ENCODE measurements at regions not wholly inside any gene's neighbourhood (a gene's known extent, or its start where the extent isn't known, plus 50 kb on each side); places are given as distances from the start of the nearest gene placed in this dataset.

DNA sequence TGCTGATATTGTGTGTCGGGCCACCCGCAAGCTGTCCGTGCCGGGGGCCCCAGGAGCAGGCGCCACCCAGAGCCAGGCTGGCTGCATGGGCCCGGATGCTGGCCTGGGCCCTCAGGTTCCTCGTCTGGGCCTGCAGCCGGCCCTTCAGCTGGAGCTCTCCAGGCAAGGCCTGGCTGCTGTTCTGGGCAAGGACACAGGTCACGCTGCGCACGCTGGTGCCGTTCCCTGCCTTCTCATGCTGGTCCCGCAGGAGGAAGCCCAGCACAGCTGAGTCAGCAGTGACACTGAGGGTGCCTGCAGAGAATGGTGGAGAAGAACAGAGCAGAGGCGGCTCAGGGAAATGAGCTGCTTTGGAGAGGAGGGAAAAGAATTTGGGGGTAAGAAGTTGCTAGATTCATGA, 79.9 kb downstream of the RMI2 start:
- no peaks in the 10 kb centered on the region for H3K9me3 Mint-ChIP-seq
- H3K4me1 Mint-ChIP-seq (ENCODE audit: low read depth): peaks cover 3% of the 10 kb centered on the region
- H3K4me3 Mint-ChIP-seq: no peak overlapping the region
- H3K36me3 Mint-ChIP-seq (ENCODE audit: low read depth): no peaks in the 10 kb centered on the region
- H3K27ac Mint-ChIP-seq: no peak overlapping the region
- no peaks in the 10 kb centered on the region for H3K27me3 Mint-ChIP-seq (ENCODE audit: low read depth)

DNA sequence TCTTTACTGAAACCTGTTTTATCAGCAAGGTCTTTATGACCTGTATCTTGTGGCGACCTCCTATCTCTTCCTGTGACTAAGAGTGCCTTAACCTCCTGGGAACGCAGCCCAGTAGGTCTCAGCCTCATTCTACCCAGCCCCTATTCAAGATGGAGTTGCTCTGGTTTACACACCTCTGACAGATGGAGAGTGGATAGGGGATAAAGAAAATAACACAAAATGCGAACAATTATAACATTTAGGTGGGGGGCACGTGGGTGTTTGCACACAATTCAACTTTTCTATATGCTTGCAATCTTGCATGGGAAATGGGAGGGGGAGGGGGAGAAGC, 83.3 kb downstream of the RMI2 start:
- no peaks in the 10 kb centered on the region for H3K27me3 Mint-ChIP-seq (ENCODE audit: low read depth)
- no peak overlapping the region for H3K27ac Mint-ChIP-seq
- no peak overlapping the region for H3K4me3 Mint-ChIP-seq
- no peaks in the 10 kb centered on the region for H3K9me3 Mint-ChIP-seq
- H3K36me3 Mint-ChIP-seq (ENCODE audit: low read depth): no peaks in the 10 kb centered on the region
- no peaks in the 10 kb centered on the region for H3K4me1 Mint-ChIP-seq (ENCODE audit: low read depth)

DNA sequence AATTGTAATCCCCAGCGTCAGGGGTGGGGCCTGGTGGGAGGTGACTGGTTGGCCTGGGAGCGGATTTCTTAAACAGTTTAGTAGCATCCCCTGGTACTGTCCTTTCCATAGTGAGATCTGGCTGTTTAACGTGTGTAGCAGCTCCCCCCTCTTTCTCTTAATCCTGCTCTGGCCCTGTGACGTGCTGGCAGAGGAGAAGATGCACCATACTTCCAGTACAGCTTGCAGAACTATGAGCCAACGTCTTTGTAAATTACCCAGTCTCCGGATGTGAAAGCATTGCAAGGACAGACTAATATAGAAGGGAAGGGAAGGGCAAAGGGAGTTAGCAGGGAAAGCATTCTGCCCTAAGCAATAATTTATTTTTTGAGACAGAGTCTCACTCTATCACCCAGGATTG, 83.9 kb downstream of the RMI2 start:
- H3K27me3 Mint-ChIP-seq (ENCODE audit: low read depth): no peaks in the 10 kb centered on the region
- no peak overlapping the region for H3K4me3 Mint-ChIP-seq
- no peaks in the 10 kb centered on the region for H3K4me1 Mint-ChIP-seq (ENCODE audit: low read depth)
- H3K27ac Mint-ChIP-seq: no peak overlapping the region
- H3K9me3 Mint-ChIP-seq: no peaks in the 10 kb centered on the region
- no peaks in the 10 kb centered on the region for H3K36me3 Mint-ChIP-seq (ENCODE audit: low read depth)

DNA sequence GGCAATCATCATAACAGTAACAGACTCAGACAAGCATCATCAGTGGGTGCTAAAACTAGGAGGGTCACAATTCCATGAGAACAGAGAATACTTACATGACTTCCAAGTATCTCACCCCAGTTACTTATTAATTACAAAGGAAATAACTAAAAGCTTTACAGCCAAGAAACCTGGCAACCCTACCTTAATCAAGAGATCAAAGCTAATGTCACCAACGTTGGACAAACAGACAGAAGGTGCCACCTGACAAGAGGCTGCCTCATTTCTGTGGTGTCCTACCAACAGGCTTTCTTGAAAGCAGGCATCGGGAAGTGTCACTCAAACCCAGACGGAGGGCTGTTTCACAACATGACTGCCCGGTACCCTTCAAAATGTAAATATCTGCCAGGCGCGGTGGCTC, 84.6 kb downstream of the RMI2 start:
- H3K4me1 Mint-ChIP-seq (ENCODE audit: low read depth): no peaks in the 10 kb centered on the region
- H3K36me3 Mint-ChIP-seq (ENCODE audit: low read depth): no peaks in the 10 kb centered on the region
- H3K27ac Mint-ChIP-seq: no peak overlapping the region
- H3K27me3 Mint-ChIP-seq (ENCODE audit: low read depth): no peaks in the 10 kb centered on the region
- no peaks in the 10 kb centered on the region for H3K9me3 Mint-ChIP-seq
- no peak overlapping the region for H3K4me3 Mint-ChIP-seq

DNA sequence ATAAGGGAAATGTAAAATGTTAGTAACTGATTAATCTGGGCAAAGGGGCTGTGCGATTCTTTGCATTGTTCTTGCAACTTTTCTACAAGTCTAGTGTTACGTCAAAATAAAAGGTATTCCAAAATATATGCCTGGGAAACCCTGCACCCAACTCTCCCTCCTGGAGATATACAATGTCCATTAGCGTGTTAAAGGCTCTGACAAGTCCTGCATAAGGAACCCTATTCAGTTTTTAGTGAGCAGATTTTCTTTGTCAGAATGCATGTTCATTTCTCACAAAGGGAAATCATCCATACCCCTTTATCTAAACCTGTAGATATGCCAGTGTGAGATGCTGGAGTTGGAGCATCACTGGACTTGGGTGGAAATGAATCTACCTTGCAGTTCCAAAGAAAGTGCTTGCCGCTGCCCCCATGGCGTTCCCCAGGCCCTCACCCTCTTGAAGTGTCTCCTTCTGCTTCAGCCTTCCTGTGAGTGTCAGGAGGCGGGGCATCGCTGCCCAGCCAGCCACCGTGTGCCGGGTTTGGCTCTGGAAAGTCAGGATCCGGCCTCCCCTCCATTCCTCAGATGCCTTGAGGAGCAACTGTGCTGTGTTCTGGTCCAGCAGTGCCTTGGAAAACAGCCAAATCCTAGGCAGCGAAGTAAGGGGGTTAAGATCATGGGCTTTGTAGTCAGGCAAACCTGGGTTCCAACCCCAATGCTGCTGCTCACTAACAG, 85.5 kb downstream of the RMI2 start:
- Mint-ChIP-seq H3K4me1 (ENCODE audit: low read depth) (no peaks in the 10 kb centered on the region), H3K9me3 (no peaks in the 10 kb centered on the region), H3K36me3 (ENCODE audit: low read depth) (no peaks in the 10 kb centered on the region), H3K27me3 (ENCODE audit: low read depth) (no peaks in the 10 kb centered on the region), H3K4me3 (no peak overlapping the region), H3K27ac (no peak overlapping the region)

DNA sequence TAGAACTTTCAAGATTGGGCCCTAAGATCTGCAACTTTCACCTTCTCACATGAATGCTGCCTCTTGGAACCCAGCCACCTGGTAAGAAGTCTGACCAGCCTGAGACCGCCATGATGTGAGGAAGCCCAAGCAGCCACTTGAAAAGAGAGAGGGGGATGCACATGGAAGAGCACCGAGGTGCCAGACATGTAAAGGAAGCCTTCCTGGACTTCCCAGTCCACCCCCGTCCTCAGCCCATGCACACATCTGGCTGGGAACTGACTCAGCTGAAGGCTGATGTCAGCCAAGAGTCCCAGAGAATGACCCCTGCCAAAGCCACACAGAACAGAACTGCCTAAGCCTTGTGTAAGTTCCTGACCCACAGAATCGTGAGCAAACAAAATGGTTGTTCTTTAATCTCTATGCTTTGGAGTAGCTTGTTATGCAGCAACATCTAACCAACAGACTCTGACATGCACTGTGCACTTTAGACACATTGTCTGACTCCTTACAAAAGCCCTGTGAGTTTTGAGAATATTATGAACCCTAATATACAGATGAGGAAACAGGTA, 86.7 kb downstream of the RMI2 start:
- no peaks in the 10 kb centered on the region for H3K9me3 Mint-ChIP-seq
- no peaks in the 10 kb centered on the region for H3K4me1 Mint-ChIP-seq (ENCODE audit: low read depth)
- no peaks in the 10 kb centered on the region for H3K36me3 Mint-ChIP-seq (ENCODE audit: low read depth)
- no peak overlapping the region for H3K4me3 Mint-ChIP-seq
- no peak overlapping the region for H3K27ac Mint-ChIP-seq
- no peaks in the 10 kb centered on the region for H3K27me3 Mint-ChIP-seq (ENCODE audit: low read depth)

DNA sequence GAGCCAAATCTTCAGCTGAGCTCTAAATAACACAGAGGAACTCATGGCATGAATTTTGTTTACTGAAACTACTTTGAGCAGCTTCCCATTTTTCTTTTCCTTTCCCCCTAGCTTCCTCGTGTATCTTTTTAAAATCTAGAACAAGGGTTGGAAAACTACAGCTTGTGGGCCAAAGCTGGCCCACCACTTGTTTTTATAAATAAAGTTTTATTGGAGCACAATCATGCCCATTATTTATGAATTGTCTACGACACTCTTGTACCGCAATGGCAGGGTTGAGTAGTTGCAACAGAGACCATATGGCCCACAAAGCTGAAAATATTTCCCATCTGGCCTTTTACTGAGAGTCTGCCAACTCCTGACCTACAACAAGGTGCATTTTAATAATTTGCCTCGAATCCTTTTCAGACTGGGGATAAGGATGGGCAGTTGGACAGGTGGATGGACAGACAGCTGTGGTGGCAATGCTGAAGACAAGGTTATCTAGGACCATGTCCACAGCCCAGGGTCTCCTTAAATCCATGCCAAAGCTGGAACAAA, 87.7 kb downstream of the RMI2 start:
- no peak overlapping the region for H3K27ac Mint-ChIP-seq
- H3K27me3 Mint-ChIP-seq (ENCODE audit: low read depth): no peaks in the 10 kb centered on the region

DNA sequence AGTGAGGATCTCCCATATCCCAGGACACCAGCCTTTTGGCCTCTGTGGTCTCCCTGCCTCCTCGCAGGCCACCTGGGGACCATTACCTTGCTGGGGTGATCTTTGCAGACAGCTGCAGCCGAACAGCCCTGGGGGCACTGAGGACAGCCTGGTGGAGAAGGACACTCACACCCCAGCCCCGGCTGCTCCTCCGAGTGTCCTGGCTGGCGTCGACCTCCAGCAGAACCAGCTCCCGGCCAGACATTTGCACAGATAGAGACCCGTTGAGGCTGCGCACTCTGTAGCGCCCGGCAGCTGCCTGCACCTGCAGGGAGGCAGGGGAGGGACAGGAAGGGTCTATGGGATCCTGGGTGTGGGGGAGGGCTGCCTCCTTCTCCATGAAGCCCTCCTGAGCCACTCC, 90.3 kb downstream of the RMI2 start:
- Mint-ChIP-seq H3K9me3 (peaks cover 5% of the 10 kb centered on the region), H3K36me3 (ENCODE audit: low read depth) (no peaks in the 10 kb centered on the region), H3K27me3 (ENCODE audit: low read depth) (no peaks in the 10 kb centered on the region), H3K4me1 (ENCODE audit: low read depth) (no peaks in the 10 kb centered on the region), H3K27ac (no peak overlapping the region), H3K4me3 (no peak overlapping the region)

More for the DNA sequence above, 87.7 kb downstream of the RMI2 start:
- Mint-ChIP-seq H3K4me3 (no peak overlapping the region), H3K9me3 (no peaks in the 10 kb centered on the region), H3K36me3 (ENCODE audit: low read depth) (no peaks in the 10 kb centered on the region), H3K4me1 (ENCODE audit: low read depth) (no peaks in the 10 kb centered on the region)

DNA sequence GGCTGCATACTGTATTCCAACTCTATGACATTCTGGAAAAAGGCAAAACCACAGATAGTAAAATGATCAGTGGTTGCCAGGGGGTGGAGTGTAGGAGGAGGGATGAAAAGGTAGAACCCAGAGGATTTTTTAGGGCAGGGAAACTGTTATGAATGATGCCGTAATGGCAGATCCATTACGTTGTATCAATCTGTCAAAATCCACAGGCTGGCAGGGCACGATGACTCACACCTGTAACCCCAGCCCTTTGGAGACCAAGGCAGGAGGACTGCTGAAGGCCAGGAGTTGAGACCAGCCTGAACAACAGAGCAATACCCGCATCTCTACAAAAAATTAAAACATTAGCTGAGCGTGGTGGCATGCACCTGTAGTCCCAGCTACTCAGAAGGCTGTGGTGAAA, 91.8 kb downstream of the RMI2 start:
- no peaks in the 10 kb centered on the region for H3K4me1 Mint-ChIP-seq (ENCODE audit: low read depth)
- no peaks in the 10 kb centered on the region for H3K27me3 Mint-ChIP-seq (ENCODE audit: low read depth)
- no peak overlapping the region for H3K4me3 Mint-ChIP-seq
- H3K27ac Mint-ChIP-seq: no peak overlapping the region
- peaks cover 5% of the 10 kb centered on the region for H3K9me3 Mint-ChIP-seq
- H3K36me3 Mint-ChIP-seq (ENCODE audit: low read depth): no peaks in the 10 kb centered on the region

DNA sequence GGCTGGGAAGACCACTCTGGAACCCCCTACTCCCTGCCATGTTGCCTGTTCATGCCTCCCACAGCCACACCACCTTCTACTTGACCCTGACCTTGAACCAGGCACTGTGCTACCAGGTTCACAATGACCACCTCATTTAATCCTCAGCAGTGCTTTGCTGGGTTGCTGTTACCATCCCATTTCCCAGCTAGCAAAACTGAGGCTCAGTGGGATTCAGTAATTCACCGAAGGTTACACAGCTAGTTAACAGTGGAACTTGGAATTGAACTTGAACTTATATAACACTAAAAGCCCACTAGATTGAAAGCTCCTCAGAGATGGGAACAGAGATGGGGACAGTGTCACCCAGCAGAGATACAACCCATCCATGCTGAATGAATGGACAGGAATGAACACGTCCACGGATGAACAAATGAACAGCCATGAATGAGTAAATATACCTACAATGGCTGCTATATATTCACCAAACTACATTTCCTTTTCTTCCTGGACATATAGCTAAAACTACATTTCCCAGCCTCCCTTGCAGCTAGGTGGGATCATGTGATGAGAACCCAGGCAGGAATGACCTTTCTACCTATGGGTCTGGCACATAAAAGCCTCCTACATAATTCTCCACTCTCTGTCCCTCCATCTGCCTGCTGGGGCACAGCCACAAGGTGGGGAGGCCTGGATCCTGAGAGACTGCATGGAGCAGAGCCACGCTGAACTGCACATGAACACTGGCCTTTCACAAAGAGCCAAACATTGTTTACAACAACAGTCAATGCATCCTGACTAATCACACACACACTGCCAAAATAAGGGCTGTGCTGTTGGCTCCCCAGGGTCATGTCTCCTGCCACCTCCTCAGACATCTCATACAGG, 94.8 kb downstream of the RMI2 start:
- Mint-ChIP-seq H3K9me3 (peaks cover 5% of the 10 kb centered on the region), H3K27me3 (ENCODE audit: low read depth) (no peaks in the 10 kb centered on the region), H3K36me3 (ENCODE audit: low read depth) (no peaks in the 10 kb centered on the region), H3K4me1 (ENCODE audit: low read depth) (no peaks in the 10 kb centered on the region), H3K27ac (no peak overlapping the region), H3K4me3 (no peak overlapping the region)

DNA sequence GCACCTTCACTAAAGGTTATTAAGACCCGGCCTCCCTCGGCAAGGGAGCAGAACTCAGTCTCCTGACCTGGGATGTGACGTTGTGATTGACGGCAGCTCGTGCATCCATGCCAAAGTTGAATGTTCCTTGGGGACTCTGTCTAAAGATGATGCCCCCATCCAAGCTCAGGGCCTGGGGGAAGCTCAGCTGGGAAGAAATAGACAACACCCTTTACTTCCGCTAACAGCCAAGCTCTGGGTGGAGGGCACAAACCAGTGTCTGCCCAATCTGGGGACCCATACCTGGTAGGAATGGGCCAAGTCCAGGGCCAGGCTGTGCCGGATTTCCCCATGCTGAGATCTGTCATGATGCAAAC, 95.4 kb downstream of the RMI2 start:
- Mint-ChIP-seq H3K4me3 (no peak overlapping the region), H3K27me3 (ENCODE audit: low read depth) (no peaks in the 10 kb centered on the region), H3K4me1 (ENCODE audit: low read depth) (no peaks in the 10 kb centered on the region), H3K9me3 (peaks cover 5% of the 10 kb centered on the region), H3K36me3 (ENCODE audit: low read depth) (no peaks in the 10 kb centered on the region), H3K27ac (no peak overlapping the region)

DNA sequence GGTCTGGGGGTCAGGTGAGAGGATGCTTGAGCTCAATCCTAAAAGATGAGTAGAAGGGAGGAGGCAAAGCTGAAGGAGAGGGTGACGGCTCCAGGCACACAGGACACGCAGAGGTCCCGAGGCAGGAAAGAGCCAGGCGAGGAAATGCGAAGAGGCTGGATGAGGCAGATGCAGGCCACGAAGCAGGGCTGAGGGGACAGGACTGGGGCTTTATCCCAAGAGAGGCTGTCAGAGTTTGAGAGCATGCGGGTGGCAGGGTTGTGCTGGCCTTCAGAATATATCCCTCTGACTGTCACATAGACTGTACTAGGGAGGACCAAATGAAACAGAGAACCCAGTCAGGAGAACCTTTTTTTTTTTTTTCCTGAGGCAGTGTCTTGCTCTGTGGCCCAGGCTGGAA, 100.2 kb downstream of the RMI2 start:
- H3K9me3 Mint-ChIP-seq: peaks cover under 1% of the 10 kb centered on the region
- H3K27ac Mint-ChIP-seq: no peak overlapping the region
- H3K36me3 Mint-ChIP-seq (ENCODE audit: low read depth): no peaks in the 10 kb centered on the region
- H3K4me1 Mint-ChIP-seq (ENCODE audit: low read depth): no peaks in the 10 kb centered on the region
- H3K4me3 Mint-ChIP-seq: no peak overlapping the region
- H3K27me3 Mint-ChIP-seq (ENCODE audit: low read depth): no peaks in the 10 kb centered on the region

DNA sequence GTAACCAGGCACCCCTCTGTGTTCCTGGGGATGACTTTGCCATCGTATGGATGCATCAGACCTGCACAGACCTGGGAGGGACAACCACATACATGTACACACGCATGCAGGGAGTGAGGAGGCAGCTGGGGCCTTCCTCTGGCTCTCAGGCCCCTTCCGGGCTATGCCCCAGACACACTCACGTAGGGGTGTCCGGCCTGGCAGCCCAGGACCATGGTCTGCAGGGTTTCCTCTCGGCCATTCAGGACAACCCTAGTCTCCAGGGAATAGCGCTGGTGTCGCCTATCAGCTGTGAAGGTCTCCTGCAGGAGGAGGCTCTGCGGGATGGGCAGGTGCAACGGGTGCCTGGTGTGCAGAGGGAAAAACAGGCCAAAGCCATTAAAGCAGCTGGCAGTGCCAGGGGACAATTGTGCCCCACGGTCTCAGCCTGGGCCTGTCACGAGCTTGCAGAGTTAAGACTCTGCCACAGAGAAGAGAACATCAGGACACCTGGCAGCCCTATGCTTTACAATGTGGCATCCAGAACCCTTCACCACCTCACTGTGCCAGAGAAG, 101.4 kb downstream of the RMI2 start:
- no peaks in the 10 kb centered on the region for H3K36me3 Mint-ChIP-seq (ENCODE audit: low read depth)
- H3K4me1 Mint-ChIP-seq (ENCODE audit: low read depth): no peaks in the 10 kb centered on the region
- no peaks in the 10 kb centered on the region for H3K9me3 Mint-ChIP-seq
- H3K4me3 Mint-ChIP-seq: no peak overlapping the region
- no peaks in the 10 kb centered on the region for H3K27me3 Mint-ChIP-seq (ENCODE audit: low read depth)
- no peak overlapping the region for H3K27ac Mint-ChIP-seq

DNA sequence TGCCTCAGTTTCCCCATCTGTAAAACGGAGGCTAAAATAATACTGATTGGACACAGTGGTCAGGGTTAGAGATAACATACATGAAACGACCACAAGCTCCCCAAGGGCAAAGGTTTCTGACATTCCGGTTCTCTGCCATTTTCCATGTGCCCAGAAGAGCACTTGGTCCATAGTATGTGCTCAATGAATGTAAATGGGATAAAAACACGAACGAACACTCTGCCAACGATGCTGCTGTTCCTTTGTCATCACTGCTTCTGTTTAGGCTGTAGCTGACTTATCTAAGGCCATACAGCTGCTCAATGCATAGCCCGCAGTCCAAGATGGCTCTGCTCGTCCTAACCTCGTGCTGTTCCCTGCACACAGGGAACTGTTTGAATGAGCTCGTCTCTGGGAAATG, 102.0 kb downstream of the RMI2 start:
- no peaks in the 10 kb centered on the region for H3K4me1 Mint-ChIP-seq (ENCODE audit: low read depth)
- H3K36me3 Mint-ChIP-seq (ENCODE audit: low read depth): no peaks in the 10 kb centered on the region
- H3K4me3 Mint-ChIP-seq: no peak overlapping the region
- H3K27me3 Mint-ChIP-seq (ENCODE audit: low read depth): no peaks in the 10 kb centered on the region
- H3K27ac Mint-ChIP-seq: no peak overlapping the region
- no peaks in the 10 kb centered on the region for H3K9me3 Mint-ChIP-seq

DNA sequence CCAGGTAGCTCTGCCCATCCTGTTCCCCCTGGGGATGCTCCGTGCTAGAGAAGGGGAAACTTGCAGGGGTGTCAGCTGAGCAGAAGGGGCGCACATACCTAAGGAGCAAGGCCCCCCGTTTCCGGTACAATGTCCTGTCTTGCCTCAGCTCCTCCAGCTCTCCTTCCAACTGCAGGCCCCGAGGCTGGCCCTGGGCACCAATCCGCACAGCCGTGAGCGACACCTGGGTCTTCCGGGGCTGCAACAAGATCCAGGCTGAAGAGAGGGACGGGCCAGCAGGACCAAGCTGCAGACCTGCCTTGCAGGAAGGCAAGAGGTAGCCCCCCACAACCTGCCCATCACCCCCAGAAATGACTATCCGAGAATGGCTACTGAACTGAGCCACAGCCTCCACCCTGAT, 102.6 kb downstream of the RMI2 start:
- Mint-ChIP-seq H3K36me3 (ENCODE audit: low read depth) (no peaks in the 10 kb centered on the region), H3K27me3 (ENCODE audit: low read depth) (no peaks in the 10 kb centered on the region), H3K4me1 (ENCODE audit: low read depth) (no peaks in the 10 kb centered on the region), H3K4me3 (no peak overlapping the region), H3K9me3 (no peaks in the 10 kb centered on the region), H3K27ac (no peak overlapping the region)
